IMR-90 (cell line): ENCODE measurements at regions not wholly inside any gene's neighbourhood (a gene's known extent, or its start where the extent isn't known, plus 50 kb on each side); places are given as distances from the start of the nearest gene placed in this dataset.

ENCODE experiments used
- ATAC-seq: fragments of 200-7000 bp; cut with Tn5 transposase; 2 replicates; pipeline ENCODE4 v1.9.1; 2020; ENCODE audit warnings: low read depth, mild to moderate bottlenecking, moderate library complexity
- BruUV-seq: library from RNA; stranded (reverse); fragments of 400-500 nt; replicated peaks from 2 replicates; lab custom pipeline; 2021; lab: Mats Ljungman, UMichigan
- CTCF ChIA-PET: fragments of 300-600 bp; formaldehyde crosslinking; extraction: SDS; loops from one replicate; lab custom pipeline; 2021; ENCODE audit warnings: antibody characterized with exemption; lab: Yijun Ruan, JAX
- POLR2A ChIA-PET: fragments of 300-600 bp; sonication (Branson Sonifier 250); formaldehyde crosslinking; loops from one replicate; lab custom pipeline; 2022; ENCODE audit warnings: antibody characterized with exemption; ENCODE audit not compliant: unreplicated experiment; lab: Charles Lee
- DNase-seq: peaks from one replicate; pipeline ENCODE4 v3.0.0; 2013
- H2AFZ ChIP-seq: replicated peaks from 2 replicates; pipeline ENCODE3; 2013; ENCODE audit warnings: low read length, mild to moderate bottlenecking; ENCODE audit not compliant: poor library complexity
- H2AK5ac ChIP-seq: 2 replicates; pipeline ENCODE4 v1.6.1; 2013; ENCODE audit warnings: low read depth, low read length, inconsistent platforms
- H2AK9ac ChIP-seq: replicated peaks from 2 replicates; pipeline ENCODE3; 2013; ENCODE audit warnings: mild to moderate bottlenecking, low read depth, low read length, moderate library complexity; ENCODE audit not compliant: poor library complexity
- H2BK120ac ChIP-seq: 2 replicates; pipeline ENCODE4 v1.6.1; 2013; ENCODE audit warnings: low read depth, low read length, inconsistent platforms
- H2BK15ac ChIP-seq: 3 replicates; pipeline ENCODE4 v1.6.1; 2013; ENCODE audit warnings: low read depth, low read length, inconsistent platforms
- H2BK20ac ChIP-seq: 2 replicates; pipeline ENCODE4 v1.6.1; 2013; ENCODE audit warnings: low read depth, mild to moderate bottlenecking, inconsistent platforms, low read length, moderate library complexity
- H2BK5ac ChIP-seq: 2 replicates; pipeline ENCODE4 v1.6.1; 2013; ENCODE audit warnings: mild to moderate bottlenecking, low read depth, low read length, inconsistent platforms; ENCODE audit not compliant: poor library complexity, severe bottlenecking
- H3K14ac ChIP-seq: replicated peaks from 2 replicates; pipeline ENCODE4 v1.6.1; 2013; ENCODE audit warnings: low read depth, low read length, inconsistent platforms
- H3K18ac ChIP-seq: 2 replicates; pipeline ENCODE4 v1.6.1; 2013; ENCODE audit warnings: low read depth, low read length, control low read depth
- H3K23ac ChIP-seq: 2 replicates; pipeline ENCODE4 v1.6.1; 2013; ENCODE audit warnings: low read depth, low read length, inconsistent platforms
- H3K27ac ChIP-seq: 2 replicates; pipeline ENCODE4 v1.5.1; 2013; ENCODE audit warnings: mild to moderate bottlenecking, control low read depth, low read length; ENCODE audit not compliant: insufficient read depth
- H3K27me3 ChIP-seq: 2 replicates; pipeline ENCODE4 v1.6.1; 2013; ENCODE audit warnings: low read length; ENCODE audit not compliant: control insufficient read depth, insufficient read depth
- H3K36me3 ChIP-seq: 2 replicates; pipeline ENCODE4 v1.6.1; 2013; ENCODE audit warnings: low read length, mixed read lengths; ENCODE audit not compliant: control insufficient read depth, insufficient read depth
- H3K4ac ChIP-seq: 2 replicates; pipeline ENCODE4 v1.6.1; 2013; ENCODE audit warnings: low read depth, low read length, inconsistent platforms
- H3K4me1 ChIP-seq: 2 replicates; pipeline ENCODE4 v1.6.1; 2013; ENCODE audit warnings: low read length, mixed read lengths; ENCODE audit not compliant: control insufficient read depth, insufficient read depth
- H3K4me2 ChIP-seq: 2 replicates; pipeline ENCODE4 v1.6.1; 2013; ENCODE audit warnings: low read depth, mild to moderate bottlenecking, control low read depth, low read length, moderate library complexity
- H3K4me3 ChIP-seq: 2 replicates; pipeline ENCODE4 v1.5.1; 2013; ENCODE audit warnings: low read depth, mild to moderate bottlenecking, control low read depth, low read length, moderate library complexity; ENCODE audit not compliant: insufficient read depth
- H3K56ac ChIP-seq: 2 replicates; pipeline ENCODE4 v1.6.1; 2013; ENCODE audit warnings: low read length, inconsistent platforms; ENCODE audit not compliant: insufficient read depth; ENCODE audit errors: extremely low read depth
- H3K79me1 ChIP-seq, 2 experiments: 2 replicates each; pipeline ENCODE4 v1.6.1; 2013; ENCODE audit warnings: low read length in 2 of 2, inconsistent platforms in 1 of 2, low read depth in 1 of 2
- H3K9ac ChIP-seq: 2 replicates; pipeline ENCODE4 v1.6.1; 2013; ENCODE audit warnings: low read depth, low read length, control low read depth
- H3K9me1 ChIP-seq: 2 replicates; pipeline ENCODE4 v1.6.1; 2013; ENCODE audit warnings: low read length, inconsistent platforms; ENCODE audit not compliant: insufficient read depth
- H3K9me3 ChIP-seq: 2 replicates; pipeline ENCODE4 v1.6.1; 2013; ENCODE audit warnings: low read length; ENCODE audit not compliant: control insufficient read depth, insufficient read depth
- H4K20me1 ChIP-seq: 2 replicates; pipeline ENCODE4 v1.6.1; 2013; ENCODE audit warnings: low read length, inconsistent platforms; ENCODE audit not compliant: insufficient read depth
- H4K5ac ChIP-seq: 2 replicates; pipeline ENCODE4 v1.6.1; 2013; ENCODE audit warnings: mild to moderate bottlenecking, low read depth, low read length, control low read depth
- H4K8ac ChIP-seq, 2 experiments: 2 replicates each; pipeline ENCODE4 v1.6.1; 2013; ENCODE audit warnings: low read depth in 2 of 2, low read length in 2 of 2, control low read depth in 1 of 2, inconsistent platforms in 1 of 2
- H4K91ac ChIP-seq: 2 replicates; pipeline ENCODE4 v1.6.1; 2013; ENCODE audit warnings: low read depth, low read length, inconsistent platforms; ENCODE audit not compliant: insufficient read depth
- BHLHE40 ChIP-seq: fragments of 150-350 bp; IDR thresholded peaks from 2 replicates; pipeline ENCODE4 v1.6.1; 2016; ENCODE audit warnings: mild to moderate bottlenecking, low read depth, low read length
- CEBPB ChIP-seq: IDR thresholded peaks from 2 replicates; pipeline ENCODE4 v1.6.1; 2012; ENCODE audit warnings: low read depth, low read length, improper control_type of control experiment
- CHD1 ChIP-seq: IDR thresholded peaks from 2 replicates; pipeline ENCODE4 v1.6.1; 2012; ENCODE audit warnings: low read depth, low read length, improper control_type of control experiment
- MAFK ChIP-seq: IDR thresholded peaks from 2 replicates; pipeline ENCODE4 v1.6.1; 2012; ENCODE audit warnings: low read depth, low read length, improper control_type of control experiment
- MAZ ChIP-seq: IDR thresholded peaks from 2 replicates; pipeline ENCODE4 v1.6.1; 2012; ENCODE audit warnings: low read depth, mild to moderate bottlenecking, low read length, improper control_type of control experiment, moderate library complexity, borderline replicate concordance
- MXI1 ChIP-seq: IDR thresholded peaks from 2 replicates; pipeline ENCODE4 v1.6.1; 2012; ENCODE audit warnings: low read depth, mild to moderate bottlenecking, low read length, moderate library complexity, borderline replicate concordance
- NFE2L2 ChIP-seq: fragments of 150-350 bp; IDR thresholded peaks from 2 replicates; pipeline ENCODE4 v1.6.1; 2016; ENCODE audit warnings: low read depth, mild to moderate bottlenecking, low read length
- POLR2A ChIP-seq: IDR thresholded peaks from 2 replicates; pipeline ENCODE4 v1.6.1; 2012; ENCODE audit warnings: mild to moderate bottlenecking, low read depth, low read length
- RAD21 ChIP-seq: IDR thresholded peaks from 2 replicates; pipeline ENCODE4 v1.6.1; 2012; ENCODE audit warnings: low read length, improper control_type of control experiment
- RCOR1 ChIP-seq: IDR thresholded peaks from 2 replicates; pipeline ENCODE4 v1.6.1; 2012; ENCODE audit warnings: mild to moderate bottlenecking, low read length, improper control_type of control experiment; ENCODE audit not compliant: insufficient replicate concordance
- RFX5 ChIP-seq: IDR thresholded peaks from 2 replicates; pipeline ENCODE4 v1.8.0; 2012; ENCODE audit warnings: low read depth, mild to moderate bottlenecking, low read length, moderate library complexity
- SMC3 ChIP-seq: fragments of 150-350 bp; IDR thresholded peaks from 2 replicates; pipeline ENCODE4 v1.6.1; 2016; ENCODE audit warnings: low read depth, mild to moderate bottlenecking, antibody characterized with exemption, low read length, moderate library complexity
- WGBS, 2 experiments: methylation state at CpG; one replicate each; pipeline versions ENCODE4 v1.1.5 to v1.1.7; 2013; ENCODE audit warnings: missing lambda C conversion rate in 2 of 2; ENCODE audit not compliant: insufficient read length in 1 of 2; ENCODE audit errors: extremely low coverage in 2 of 2; 5-methylcytosine and 5-hydroxymethylcytosine counted together
- dilution Hi-C: fragments of 300-500 bp; cut with HindIII; formaldehyde crosslinking; loops from one replicate; pipeline ENCODE4 v1.14.3; 2018; ENCODE audit warnings: low sequenced_read_pairs; ENCODE audit not compliant: unreplicated experiment
- in situ Hi-C: fragments of 300-500 bp; cut with MboI; formaldehyde crosslinking; loops from 3 replicates; pipeline ENCODE4 v1.14.3; 2019; ENCODE audit warnings: low sequenced_read_pairs, inconsistent platforms, mixed read lengths
- intact Hi-C: fragments of 100-400 bp; cut with micrococcal nuclease; formaldehyde crosslinking; loops from 2 replicates; pipeline ENCODE4 v1.10.0; 2022
- TF ChIP-seq, protein P1 (sequence below): fragments of 150-350 bp; IDR thresholded peaks from 2 replicates; pipeline ENCODE4 v1.6.1; 2016; ENCODE audit warnings: low read depth, mild to moderate bottlenecking, low read length, moderate library complexity, borderline replicate concordance
- TF ChIP-seq, protein P2 (sequence below): fragments of 150-350 bp; IDR thresholded peaks from 2 replicates; pipeline ENCODE4 v1.6.1; 2017; ENCODE audit warnings: mild to moderate bottlenecking, antibody characterized with exemption, low read length, low read depth
- TF ChIP-seq, protein P3 (sequence below): conservative IDR thresholded peaks from 2 replicates; pipeline ENCODE4 v1.5.1; 2012; ENCODE audit warnings: mild to moderate bottlenecking, low read depth, low read length, improper control_type of control experiment

DNA sequence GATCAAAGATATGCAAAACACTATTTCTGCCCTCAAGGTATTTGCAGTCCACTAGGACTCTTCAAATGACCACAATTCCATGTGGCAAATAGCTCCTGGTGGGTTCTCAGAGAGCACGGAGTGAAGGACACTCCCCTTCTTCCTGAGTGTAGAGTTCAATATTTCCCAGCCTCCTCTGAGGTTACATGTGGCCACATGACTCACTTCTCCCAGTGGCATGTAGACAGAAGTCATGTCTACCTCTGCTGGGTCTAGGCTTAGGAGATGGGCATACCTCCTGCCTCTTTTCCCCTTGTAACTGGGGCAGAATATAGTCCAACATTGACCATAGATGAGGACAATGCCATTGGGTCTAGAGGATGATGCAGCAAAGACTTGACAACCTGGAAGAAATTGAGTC, 191.4 kb downstream of the MIS18A start:
- Histone ChIP-seq H3K4me2 (no peak overlapping the region), H3K36me3 (no peaks in the 10 kb centered on the region), H3K56ac (no peak overlapping the region), H4K5ac (no peak overlapping the region), H2BK5ac (no peak overlapping the region), H3K4ac (no peak overlapping the region), H2AFZ (no peak overlapping the region), H3K9ac (no peak overlapping the region), H3K9me1 (no peaks in the 10 kb centered on the region), H3K23ac (no peak overlapping the region), H2BK20ac (no peak overlapping the region), H3K27me3 (peaks cover 3% of the 10 kb centered on the region; the same call in 1 of the 2 replicates), H3K4me3 (no peak overlapping the region), H4K8ac (no peak overlapping the region), H2BK15ac (no peak overlapping the region), H2AK5ac (no peak overlapping the region), H3K4me1 (no peaks in the 10 kb centered on the region), H4K20me1 (no peaks in the 10 kb centered on the region), H3K79me1 (no peaks in the 10 kb centered on the region), H2AK9ac (no peak overlapping the region), H2BK120ac (no peak overlapping the region), H3K18ac (no peak overlapping the region), H4K91ac (no peak overlapping the region), H3K9me3 (no peaks in the 10 kb centered on the region), H3K14ac (no peak overlapping the region), H3K27ac (no peak overlapping the region)
- ChIA-PET CTCF (no interaction called here), POLR2A (no interaction called here)
- dilution Hi-C loops (no loop called here), in situ Hi-C loops (no loop called here), intact Hi-C loops (no loop called here)
- no peak for ATAC-seq
- TF ChIP-seq BHLHE40 (no peak), RAD21 (no peak), SMC3 (no peak), CHD1 (no peak), NFE2L2 (no peak), MXI1 (no peak), MAFK (no peak), CEBPB (no peak), POLR2A (no peak), RCOR1 (no peak), MAZ (no peak), RFX5 (no peak)
- TF ChIP-seq, protein P1, sequence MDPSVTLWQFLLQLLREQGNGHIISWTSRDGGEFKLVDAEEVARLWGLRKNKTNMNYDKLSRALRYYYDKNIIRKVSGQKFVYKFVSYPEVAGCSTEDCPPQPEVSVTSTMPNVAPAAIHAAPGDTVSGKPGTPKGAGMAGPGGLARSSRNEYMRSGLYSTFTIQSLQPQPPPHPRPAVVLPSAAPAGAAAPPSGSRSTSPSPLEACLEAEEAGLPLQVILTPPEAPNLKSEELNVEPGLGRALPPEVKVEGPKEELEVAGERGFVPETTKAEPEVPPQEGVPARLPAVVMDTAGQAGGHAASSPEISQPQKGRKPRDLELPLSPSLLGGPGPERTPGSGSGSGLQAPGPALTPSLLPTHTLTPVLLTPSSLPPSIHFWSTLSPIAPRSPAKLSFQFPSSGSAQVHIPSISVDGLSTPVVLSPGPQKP, result no peak
- TF ChIP-seq, protein P2, sequence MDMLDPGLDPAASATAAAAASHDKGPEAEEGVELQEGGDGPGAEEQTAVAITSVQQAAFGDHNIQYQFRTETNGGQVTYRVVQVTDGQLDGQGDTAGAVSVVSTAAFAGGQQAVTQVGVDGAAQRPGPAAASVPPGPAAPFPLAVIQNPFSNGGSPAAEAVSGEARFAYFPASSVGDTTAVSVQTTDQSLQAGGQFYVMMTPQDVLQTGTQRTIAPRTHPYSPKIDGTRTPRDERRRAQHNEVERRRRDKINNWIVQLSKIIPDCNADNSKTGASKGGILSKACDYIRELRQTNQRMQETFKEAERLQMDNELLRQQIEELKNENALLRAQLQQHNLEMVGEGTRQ, result no peak
- TF ChIP-seq, protein P3, sequence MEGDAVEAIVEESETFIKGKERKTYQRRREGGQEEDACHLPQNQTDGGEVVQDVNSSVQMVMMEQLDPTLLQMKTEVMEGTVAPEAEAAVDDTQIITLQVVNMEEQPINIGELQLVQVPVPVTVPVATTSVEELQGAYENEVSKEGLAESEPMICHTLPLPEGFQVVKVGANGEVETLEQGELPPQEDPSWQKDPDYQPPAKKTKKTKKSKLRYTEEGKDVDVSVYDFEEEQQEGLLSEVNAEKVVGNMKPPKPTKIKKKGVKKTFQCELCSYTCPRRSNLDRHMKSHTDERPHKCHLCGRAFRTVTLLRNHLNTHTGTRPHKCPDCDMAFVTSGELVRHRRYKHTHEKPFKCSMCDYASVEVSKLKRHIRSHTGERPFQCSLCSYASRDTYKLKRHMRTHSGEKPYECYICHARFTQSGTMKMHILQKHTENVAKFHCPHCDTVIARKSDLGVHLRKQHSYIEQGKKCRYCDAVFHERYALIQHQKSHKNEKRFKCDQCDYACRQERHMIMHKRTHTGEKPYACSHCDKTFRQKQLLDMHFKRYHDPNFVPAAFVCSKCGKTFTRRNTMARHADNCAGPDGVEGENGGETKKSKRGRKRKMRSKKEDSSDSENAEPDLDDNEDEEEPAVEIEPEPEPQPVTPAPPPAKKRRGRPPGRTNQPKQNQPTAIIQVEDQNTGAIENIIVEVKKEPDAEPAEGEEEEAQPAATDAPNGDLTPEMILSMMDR, result no peak
- WGBS, 2 experiments, result no CpG with 5 or more reads among the region's 1 CpG
- DNase-seq, result no peak
- BruUV-seq, result no TSS peak
